ENCODE measurements at regions not wholly inside any gene's neighbourhood (a gene's known extent, or its start where the extent isn't known, plus 50 kb on each side); places are given as distances from the start of the nearest gene placed in this dataset.

DNA sequence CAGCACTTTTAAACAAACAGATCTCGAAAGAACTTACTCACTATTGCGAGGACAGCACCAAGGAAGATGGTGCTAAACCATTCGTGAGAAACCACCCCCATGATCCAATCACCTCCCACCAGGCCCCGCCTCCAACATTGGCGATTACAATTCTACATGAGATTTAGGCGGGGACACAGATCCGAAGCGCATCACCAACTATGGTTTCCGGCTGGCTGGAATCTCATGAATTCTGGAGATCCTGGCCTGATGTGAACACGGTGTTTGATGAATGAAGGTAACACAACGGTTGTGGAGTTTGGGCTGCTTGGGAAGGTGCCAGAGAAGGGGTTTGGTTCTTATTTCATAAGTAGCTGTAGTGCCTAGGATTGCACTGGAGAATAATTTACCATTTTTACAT, 216.7 kb downstream of the EMX2 start:
- Histone ChIP-seq H3K27ac (no peak overlapping the region), H3K36me3 (ENCODE audit: insufficient read depth) (no peaks in the 10 kb centered on the region)
- TF ChIP-seq, protein P1, sequence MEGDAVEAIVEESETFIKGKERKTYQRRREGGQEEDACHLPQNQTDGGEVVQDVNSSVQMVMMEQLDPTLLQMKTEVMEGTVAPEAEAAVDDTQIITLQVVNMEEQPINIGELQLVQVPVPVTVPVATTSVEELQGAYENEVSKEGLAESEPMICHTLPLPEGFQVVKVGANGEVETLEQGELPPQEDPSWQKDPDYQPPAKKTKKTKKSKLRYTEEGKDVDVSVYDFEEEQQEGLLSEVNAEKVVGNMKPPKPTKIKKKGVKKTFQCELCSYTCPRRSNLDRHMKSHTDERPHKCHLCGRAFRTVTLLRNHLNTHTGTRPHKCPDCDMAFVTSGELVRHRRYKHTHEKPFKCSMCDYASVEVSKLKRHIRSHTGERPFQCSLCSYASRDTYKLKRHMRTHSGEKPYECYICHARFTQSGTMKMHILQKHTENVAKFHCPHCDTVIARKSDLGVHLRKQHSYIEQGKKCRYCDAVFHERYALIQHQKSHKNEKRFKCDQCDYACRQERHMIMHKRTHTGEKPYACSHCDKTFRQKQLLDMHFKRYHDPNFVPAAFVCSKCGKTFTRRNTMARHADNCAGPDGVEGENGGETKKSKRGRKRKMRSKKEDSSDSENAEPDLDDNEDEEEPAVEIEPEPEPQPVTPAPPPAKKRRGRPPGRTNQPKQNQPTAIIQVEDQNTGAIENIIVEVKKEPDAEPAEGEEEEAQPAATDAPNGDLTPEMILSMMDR (conservative IDR thresholded peaks at IDR 0.05; ENCODE audit: low read depth, low read length) = no peak

DNA sequence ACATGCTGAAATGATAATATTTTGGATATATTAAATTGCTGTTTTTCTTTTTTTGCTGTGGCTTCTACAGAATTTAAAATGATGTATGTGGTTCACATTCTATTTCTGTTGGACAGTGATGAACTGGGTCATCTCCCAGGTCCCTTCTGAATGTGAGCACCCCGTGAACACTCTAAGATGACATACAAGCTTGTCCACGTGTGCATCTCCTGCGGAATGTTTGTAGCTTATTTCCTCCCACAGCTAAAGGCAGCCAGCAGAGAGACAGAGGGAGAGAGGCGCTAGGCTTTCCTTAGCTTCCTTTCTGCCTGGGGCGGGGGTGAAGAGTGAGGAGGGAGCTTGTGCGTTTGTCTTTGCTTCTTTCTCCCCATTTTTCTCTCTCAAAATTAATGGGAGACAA, 219.1 kb downstream of the EMX2 start:
- H3K4me3 ChIP-seq (IDR thresholded peaks at IDR 0.05; ENCODE audit: insufficient read depth, low read depth, low read length) = no peak overlapping the region
- H3K79me2 ChIP-seq (ENCODE audit: insufficient read depth, low read depth) = no peaks in the 10 kb centered on the region
- no peak overlapping the region for H3K27ac ChIP-seq
- H3K36me3 ChIP-seq (ENCODE audit: insufficient read depth) = no peaks in the 10 kb centered on the region
- H3K4me1 ChIP-seq (ENCODE audit: low read depth, poor library complexity, severe bottlenecking) = no peaks in the 10 kb centered on the region
- no peaks in the 10 kb centered on the region for H3K27me3 ChIP-seq (ENCODE audit: insufficient read depth, low read depth)
- no peaks in the 10 kb centered on the region for H4K20me1 ChIP-seq (ENCODE audit: insufficient read depth)
- no peak overlapping the region for H3K4me2 ChIP-seq
- no peak overlapping the region for H3K9ac ChIP-seq
- TF ChIP-seq, protein P1 (conservative IDR thresholded peaks at IDR 0.05; ENCODE audit: low read depth, low read length) = no peak
- no peak overlapping the region for H2AFZ ChIP-seq (ENCODE audit: low read depth)

More for the DNA sequence above, 216.7 kb downstream of the EMX2 start:
- H3K9ac ChIP-seq = no peak overlapping the region
- H4K20me1 ChIP-seq (ENCODE audit: insufficient read depth) = no peaks in the 10 kb centered on the region
- no peaks in the 10 kb centered on the region for H3K4me1 ChIP-seq (ENCODE audit: low read depth, poor library complexity, severe bottlenecking)
- no peaks in the 10 kb centered on the region for H3K27me3 ChIP-seq (ENCODE audit: insufficient read depth, low read depth)
- H2AFZ ChIP-seq (ENCODE audit: low read depth) = no peak overlapping the region
- H3K4me2 ChIP-seq = no peak overlapping the region
- no peak overlapping the region for H3K4me3 ChIP-seq (IDR thresholded peaks at IDR 0.05; ENCODE audit: insufficient read depth, low read depth, low read length)
- no peaks in the 10 kb centered on the region for H3K79me2 ChIP-seq (ENCODE audit: insufficient read depth, low read depth)

- Histone ChIP-seq H3K4me1 (ENCODE audit: low read depth, poor library complexity, severe bottlenecking) (no peaks in the 10 kb centered on the region), H3K36me3 (ENCODE audit: insufficient read depth) (no peaks in the 10 kb centered on the region), H3K4me2 (no peak overlapping the region), H3K9ac (no peak overlapping the region), H3K4me3 (IDR thresholded peaks at IDR 0.05; ENCODE audit: insufficient read depth, low read depth, low read length) (no peak overlapping the region), H3K27ac (no peak overlapping the region), H3K79me2 (ENCODE audit: insufficient read depth, low read depth) (no peaks in the 10 kb centered on the region), H4K20me1 (ENCODE audit: insufficient read depth) (no peaks in the 10 kb centered on the region), H2AFZ (ENCODE audit: low read depth) (no peak overlapping the region), H3K27me3 (ENCODE audit: insufficient read depth, low read depth) (no peaks in the 10 kb centered on the region)
- TF ChIP-seq, protein P1 (conservative IDR thresholded peaks at IDR 0.05; ENCODE audit: low read depth, low read length) = no peak
Measured at GRCh38 chr10:117762126-117762818, 219.7 kb downstream of the EMX2 start.

DNA sequence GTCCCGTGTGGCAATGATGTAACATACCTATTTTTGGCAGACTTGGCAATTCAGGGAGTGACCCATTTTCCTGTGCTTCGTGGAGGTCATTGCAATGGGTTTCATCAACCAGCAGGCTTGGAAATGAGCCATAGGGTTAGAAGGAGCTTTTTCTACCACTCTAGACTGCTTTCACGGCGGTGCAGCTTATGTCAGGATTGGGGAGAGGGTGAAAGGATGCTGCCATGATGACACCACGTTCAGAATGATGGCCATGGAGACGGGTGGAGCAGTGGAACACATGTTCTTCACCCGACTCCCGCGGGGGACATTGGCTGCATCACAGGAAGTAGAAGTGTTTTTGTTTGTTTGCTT, 220.2 kb downstream of the EMX2 start:
- Histone ChIP-seq H3K27ac (no peak overlapping the region), H3K36me3 (ENCODE audit: insufficient read depth) (no peaks in the 10 kb centered on the region), H3K9ac (no peak overlapping the region), H4K20me1 (ENCODE audit: insufficient read depth) (no peaks in the 10 kb centered on the region), H3K27me3 (ENCODE audit: insufficient read depth, low read depth) (no peaks in the 10 kb centered on the region), H3K79me2 (ENCODE audit: insufficient read depth, low read depth) (no peaks in the 10 kb centered on the region), H2AFZ (ENCODE audit: low read depth) (no peak overlapping the region; the same call in 1 of the 2 replicates), H3K4me2 (no peak overlapping the region), H3K4me3 (IDR thresholded peaks at IDR 0.05; ENCODE audit: insufficient read depth, low read depth, low read length) (no peak overlapping the region), H3K4me1 (ENCODE audit: low read depth, poor library complexity, severe bottlenecking) (no peaks in the 10 kb centered on the region)
- TF ChIP-seq, protein P1 (conservative IDR thresholded peaks at IDR 0.05; ENCODE audit: low read depth, low read length) = no peak

Data from KMS-11 (cell line).